GM18868 (cell line): ENCODE measurements at regions not wholly inside any gene's neighbourhood (a gene's known extent, or its start where the extent isn't known, plus 50 kb on each side); places are given as distances from the start of the nearest gene placed in this dataset.

Experiments
- ATAC-seq: cut with Tn5 transposase; IDR thresholded peaks from one replicate; pipeline ENCODE4 v1.9.1; 2021; ENCODE audit warnings: mild to moderate bottlenecking, moderate library complexity; ENCODE audit not compliant: unreplicated experiment

DNA sequence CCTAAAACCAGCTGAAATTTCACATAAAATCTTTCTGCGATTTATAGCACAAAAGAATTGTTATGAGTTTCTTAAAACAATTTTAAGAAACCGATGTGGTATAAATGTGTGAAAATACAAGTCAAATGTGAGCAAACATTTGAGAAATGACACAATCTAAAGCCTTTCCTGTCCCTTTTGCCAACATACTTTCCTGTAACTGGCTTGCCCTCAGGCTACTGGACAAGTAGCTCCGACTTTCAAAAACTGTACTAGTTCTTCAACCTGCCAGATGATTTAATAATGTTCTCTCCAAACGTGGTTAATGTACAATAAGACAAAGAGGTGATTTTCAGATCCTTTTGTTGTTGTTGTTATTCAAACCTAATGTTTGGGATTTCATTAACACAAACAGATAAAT, 105.9 kb upstream of the ARHGEF26 start:
- ATAC-seq, result no peak

DNA sequence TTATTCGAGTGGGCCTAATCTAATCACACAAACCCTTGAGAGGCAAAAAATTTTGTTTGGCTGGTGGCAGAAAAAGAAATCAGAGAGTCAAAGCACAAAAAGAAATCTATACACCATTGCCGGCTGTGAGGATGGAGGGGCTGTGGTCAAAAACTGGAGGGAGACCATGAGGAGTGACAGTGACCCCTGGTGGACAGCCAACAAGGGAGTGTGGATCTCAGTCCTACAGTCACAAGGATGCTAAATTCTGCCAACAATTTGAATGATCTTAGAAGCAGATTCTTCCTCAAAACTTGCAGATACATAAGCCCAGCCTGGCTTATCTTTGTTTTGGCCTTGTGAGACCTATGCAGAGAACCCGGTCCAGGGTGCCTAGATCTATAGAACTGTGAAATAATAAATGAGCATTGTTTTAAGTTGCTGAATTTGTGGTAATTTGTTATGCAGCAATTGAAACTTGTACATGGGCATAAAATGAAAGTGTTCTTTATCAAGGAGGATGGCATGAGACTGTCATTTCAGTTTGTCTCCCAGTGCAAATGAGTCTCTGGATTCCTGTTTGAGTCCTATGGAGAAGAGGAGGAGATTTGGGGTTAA, 103.0 kb upstream of the ARHGEF26 start:
- peak; percentile 90 for ATAC-seq

DNA sequence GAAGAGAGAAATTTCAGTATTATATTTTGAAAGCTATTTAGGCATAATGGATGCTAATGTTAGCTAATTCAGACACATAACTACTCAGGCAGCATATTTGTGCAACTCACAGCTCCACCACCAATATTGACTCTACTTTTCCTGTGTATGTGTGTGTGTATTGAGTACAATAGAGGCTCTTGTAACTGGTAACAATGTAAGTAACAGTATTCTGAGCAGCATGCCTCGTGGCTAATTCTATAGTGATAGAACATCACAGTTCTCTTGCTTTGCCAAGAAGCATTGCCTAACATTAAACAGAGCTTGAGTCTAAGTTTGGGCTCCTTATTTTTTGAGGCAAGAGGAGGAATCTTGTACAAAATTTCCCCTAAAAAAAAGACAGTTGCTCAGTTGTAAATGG, 98.6 kb upstream of the ARHGEF26 start:
- no peak for ATAC-seq

DNA sequence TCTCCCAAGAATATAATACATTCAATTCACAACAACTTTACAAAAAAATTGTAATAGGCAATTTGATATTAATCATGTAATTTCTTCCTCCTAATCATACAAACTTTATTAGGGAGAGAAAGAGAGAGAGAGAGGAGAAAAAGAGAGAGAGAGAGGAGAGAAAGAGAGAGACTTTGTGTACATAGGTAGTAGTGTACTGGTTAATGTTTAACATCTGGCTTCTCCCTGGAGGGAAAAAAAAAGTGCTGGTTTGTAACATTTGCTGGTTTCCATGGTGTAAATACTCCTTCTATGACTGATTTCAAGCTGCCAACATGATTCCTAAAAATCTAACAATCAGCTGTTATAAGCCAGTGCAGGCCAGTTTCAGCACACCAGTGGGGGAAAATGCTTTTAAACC, 98.0 kb upstream of the ARHGEF26 start:
- ATAC-seq, result no peak

DNA sequence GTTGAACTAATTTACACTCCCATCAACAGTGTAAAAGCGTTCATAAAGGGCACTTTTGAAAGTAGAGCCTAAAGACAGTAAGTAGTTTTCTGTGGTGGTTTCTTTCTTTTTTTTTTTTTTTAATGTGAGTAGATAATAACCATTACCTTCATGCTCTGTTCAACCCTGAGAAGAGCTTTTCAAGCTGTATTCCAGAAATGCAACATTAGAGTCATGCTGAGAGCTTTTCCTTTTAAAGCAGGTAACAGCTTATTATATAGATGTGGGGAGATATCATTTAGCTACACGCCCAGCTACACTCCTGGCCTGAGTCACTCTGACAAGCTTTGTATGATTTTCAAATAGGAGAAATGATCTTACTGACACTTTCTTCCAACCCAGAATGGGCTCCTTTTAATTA, 96.2 kb upstream of the ARHGEF26 start:
- ATAC-seq, result no peak

DNA sequence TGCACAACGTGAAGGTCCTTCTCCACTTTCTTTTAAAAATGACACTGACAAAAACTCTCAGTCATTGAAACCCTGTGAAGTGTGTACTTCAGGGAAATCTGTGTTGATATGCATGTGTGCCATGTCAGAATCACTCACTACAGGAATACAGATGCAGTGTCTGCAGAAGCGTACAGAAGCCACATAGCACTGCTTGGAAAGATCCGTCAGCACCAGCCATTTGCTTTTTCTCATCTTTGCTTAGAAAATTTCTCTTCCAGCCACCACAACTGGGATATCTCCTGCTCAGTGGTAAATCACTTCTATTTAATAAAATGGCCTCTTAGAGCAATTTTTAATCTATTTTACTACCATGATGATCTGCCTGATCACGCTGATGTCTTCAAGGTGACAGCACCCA, 91.3 kb upstream of the ARHGEF26 start:
- no peak for ATAC-seq

DNA sequence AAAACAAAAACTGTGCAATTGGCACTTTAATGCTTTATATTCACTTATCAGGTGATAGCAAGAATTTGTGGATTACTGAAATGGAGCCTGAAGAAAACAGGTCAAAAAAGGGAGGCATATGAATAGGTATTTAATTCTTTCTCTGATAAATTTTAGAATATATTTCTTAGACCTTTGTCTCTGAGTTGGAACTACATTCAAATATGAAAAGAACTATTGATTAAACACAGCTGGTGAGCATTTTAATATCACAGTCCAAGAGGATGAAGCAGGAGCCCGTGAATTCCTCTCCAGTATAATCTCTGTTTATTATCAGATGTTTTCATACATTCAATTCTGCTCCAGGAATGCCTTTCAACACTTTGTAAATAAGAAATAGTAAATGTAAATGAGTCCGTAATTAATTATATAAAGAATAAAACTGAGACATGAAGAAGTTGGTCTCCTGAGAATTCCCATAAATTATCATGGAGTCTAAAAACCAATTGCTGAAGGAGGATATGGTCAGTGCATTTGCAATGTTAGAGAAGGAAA, 86.3 kb upstream of the ARHGEF26 start:
- ATAC-seq, result no peak

DNA sequence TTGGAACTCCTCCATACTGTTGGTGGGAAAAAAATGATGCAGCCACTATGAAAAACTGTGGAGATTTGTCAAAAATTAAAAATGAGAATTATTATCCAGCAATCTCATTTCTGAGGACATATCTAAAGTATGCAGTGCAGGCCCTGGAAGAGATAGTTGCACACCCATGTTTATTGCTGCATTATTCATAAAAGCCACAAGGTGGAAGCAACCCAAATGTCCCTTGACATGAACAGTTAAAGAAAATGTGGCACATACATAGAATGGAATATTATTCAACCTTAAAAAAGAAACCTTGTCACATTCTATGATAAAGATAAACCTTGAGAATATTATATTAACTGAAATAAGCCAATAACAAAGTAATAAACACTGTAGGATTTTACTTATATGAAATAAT, 80.9 kb upstream of the ARHGEF26 start:
- peak; percentile 82 for ATAC-seq

DNA sequence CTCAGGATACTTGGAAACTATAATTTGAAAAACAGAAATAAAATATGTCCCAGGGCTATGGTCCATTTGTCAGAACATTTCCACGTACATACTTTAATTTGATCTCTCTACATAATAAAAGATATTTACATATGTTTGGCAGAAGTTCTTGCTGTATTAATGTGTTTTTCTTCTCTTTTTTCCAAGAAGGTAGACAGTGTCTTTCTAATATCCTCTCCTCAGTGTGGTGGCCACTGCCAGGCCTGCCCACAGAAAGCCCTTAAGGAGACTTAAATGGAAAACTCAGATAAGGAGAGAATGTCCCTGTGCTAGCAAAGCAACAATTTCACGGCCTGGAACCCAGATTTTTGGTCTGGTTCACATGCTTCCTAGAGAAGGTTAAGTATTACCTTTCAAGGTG, 76.5 kb upstream of the ARHGEF26 start:
- ATAC-seq, result no peak

DNA sequence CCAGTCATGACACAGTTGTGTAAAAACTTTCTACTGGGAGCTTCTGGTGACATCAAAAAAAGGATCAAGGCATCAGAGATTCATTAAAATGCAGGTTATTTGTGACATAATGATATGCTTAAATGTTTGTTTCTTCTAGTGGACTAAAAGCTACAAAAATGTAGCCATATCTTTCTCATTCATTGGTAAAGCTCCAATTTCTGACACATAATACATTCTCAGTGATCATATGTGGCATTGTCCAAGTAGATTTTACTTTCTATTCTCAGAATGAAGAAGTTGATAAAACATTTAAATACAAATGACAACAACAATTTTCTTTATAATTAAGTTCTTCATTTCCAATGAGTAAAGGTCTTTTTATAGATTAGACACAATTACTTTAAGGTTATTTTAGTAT, 71.0 kb upstream of the ARHGEF26 start:
- ATAC-seq, result no peak

DNA sequence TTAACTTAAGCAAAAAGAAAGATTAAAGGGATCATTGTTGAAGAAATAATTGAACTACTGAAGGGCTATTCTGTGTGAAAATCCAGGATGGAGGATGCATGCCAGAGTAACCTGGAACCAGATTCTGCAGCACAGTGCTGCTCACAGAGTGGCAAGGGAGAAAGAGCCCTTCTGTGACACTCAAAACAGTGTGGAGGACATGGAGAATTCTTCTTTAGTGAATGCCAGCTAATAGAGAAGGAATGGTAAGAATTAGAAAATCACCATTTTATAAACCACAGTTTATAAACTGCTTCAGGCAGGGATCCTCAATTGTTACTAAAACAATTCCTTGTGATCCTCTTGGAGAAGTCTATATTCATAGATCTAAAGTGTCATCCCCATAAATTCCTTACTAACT, 70.4 kb upstream of the ARHGEF26 start:
- no peak for ATAC-seq

DNA sequence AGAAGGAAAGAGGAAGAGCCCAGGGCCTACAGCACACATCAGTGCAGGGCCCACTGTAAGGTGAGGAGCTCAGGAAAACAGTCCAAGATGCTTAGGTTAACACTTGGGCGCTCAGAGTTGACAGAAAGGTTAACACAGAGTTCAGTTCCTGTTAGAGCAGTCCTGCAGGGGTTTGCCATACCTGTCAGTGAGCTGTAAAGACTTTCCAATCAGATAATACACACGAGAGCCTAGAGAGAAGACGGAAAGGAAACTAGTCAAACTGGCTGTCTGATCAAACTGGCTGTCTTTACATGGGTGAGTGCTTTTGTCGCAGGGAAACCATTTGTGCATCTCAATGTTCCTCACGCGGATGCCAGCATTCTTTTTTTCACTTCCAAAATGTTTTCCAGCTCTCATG, 61.4 kb upstream of the ARHGEF26 start:
- ATAC-seq, result peak; percentile 54

DNA sequence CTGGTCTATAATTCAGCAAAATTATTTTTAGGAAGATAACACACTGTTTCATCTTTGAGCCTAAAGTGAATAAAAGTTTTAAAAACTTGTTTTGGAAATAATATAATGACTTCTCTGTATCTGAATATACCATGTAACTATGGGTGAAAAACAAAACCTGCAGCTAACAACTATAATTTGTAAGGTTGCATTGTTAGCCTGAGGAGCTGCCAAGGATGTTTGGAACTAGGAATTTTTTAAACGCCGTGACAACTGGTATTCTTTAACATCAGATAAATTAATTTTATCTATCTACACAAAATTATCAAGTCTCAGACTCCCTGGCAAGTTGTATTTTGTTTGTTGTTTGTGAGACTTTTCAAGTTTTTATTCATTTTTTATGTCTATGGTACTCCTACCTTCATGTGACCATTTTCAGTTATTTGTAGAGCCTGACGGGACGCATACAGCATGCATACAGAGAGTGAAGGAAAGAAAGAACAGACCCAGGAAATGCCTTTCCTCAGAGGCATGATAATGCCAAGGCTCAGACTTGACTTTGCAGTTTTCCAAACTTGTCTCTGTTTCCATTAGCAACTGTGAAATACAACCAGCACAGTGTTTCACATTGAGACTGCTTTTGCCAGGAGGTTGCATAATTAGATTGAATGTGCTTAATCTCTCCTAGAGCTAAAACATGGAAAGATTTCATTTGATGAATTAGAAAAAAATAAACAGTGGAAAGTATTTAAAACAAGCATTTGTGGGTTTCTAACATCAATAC, 60.8 kb upstream of the ARHGEF26 start:
- ATAC-seq, result no peak

DNA sequence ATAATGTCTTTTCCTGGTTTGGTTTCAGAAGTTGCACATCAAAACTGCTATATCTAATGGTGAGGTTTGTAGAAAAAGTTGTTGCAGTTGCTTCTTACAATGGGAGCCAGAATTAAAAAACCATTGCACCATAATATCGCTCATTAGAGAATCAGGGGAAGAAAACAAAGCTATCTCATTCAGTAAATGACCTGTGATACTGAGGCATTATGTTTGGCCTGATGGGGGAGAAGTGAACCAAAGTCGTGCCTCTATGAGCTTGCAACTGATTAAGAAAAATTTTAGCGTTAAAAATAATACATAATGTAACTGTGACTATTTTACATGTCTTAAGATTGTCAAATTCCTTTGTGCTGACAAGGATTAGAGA, 60.2 kb upstream of the ARHGEF26 start:
- no peak for ATAC-seq

DNA sequence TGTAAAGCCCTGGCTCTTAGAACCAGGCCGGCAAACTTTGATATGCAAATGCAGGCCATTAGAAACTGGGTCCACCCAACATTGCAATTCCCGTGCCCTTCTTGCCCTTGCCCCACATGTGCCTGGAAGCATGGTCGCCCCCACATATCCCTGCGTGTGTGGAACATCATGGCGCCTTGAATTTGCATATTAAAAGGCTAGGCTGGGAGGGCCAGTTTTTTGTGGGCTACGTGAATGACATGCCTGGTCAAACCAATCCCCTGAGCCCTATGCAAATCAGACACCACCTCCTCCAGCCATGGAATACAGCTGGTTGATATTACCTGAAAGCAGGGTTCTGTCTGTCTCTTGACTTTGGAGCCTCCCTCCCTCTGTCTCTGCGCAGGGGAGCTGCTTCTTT, 58.7 kb upstream of the ARHGEF26 start:
- no peak for ATAC-seq

DNA sequence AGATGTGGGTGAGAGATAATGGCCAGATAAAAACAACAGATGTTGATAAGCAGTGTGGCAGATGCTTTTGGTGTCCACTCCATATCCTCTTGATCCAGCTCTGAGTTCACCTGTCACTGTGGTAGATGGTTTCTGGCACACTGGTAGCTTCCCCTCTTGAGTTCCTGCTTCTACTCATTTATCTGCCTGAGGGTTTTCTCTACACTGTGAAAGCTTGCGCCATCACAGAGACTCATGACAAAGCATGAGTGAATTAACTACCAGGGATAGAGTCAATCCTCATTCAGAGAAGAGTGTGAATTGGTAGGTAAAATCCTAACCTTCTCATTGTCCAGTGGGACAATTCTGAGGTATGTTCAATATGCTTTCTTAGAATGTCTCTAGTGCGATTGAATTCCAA, 50.0 kb upstream of the ARHGEF26 start:
- no peak for ATAC-seq
